ENCODE measurements at regions not wholly inside any gene's neighbourhood (a gene's known extent, or its start where the extent isn't known, plus 50 kb on each side); places are given as distances from the start of the nearest gene placed in this dataset.

DNA sequence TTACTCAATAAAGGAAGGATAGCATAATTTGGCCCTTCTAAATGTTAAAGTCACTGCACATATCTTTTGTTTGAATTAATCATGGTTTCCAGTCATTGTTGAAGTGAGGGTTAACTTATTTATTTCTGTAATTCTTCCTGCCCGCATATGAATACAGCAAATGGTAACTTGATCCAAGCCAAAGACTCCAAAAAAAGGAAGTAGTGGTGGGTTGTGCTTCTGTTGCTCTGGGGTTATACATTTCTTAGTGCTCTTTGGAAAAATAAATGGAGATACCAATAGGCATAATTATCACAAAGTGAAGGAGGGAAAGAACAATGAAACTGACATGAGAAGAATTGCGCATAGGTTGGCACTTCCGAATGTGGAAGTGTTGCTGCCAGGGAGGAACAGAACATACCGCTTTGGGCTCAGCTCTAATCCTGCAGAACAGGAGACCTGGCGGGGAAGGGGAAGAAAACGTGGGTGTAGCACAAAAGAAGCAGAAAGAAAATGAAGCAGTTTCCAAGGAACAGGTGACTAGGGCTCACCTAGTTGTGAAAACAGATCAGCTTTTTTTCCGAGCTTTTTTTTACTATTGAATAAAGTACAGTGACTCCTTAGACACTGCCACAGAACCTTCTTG lies 69.7 kb upstream of the TAF11L2 start:
- Histone ChIP-seq H3K9ac (no peak overlapping the region), H3K27me3 (ENCODE audit: control insufficient read depth, insufficient read depth, low read length) (no peaks in the 10 kb centered on the region), H3K79me2 (no peaks in the 10 kb centered on the region), H3K9me3 (ENCODE audit: control insufficient read depth, low read length) (no peaks in the 10 kb centered on the region), H3K36me3 (ENCODE audit: control insufficient read depth, insufficient read depth, low read length) (no peaks in the 10 kb centered on the region), H3K4me1 (peaks cover 46% of the 10 kb centered on the region), H3K4me3 (ENCODE audit: low read depth, low read length) (no peak overlapping the region), H3K27ac (peak overlapping the region; percentile 55), H2AFZ (peak overlapping the region; percentile 57), H3K4me2 (ENCODE audit: low read length) (peak overlapping the region; percentile 8)
- TF ChIP-seq, protein P1, sequence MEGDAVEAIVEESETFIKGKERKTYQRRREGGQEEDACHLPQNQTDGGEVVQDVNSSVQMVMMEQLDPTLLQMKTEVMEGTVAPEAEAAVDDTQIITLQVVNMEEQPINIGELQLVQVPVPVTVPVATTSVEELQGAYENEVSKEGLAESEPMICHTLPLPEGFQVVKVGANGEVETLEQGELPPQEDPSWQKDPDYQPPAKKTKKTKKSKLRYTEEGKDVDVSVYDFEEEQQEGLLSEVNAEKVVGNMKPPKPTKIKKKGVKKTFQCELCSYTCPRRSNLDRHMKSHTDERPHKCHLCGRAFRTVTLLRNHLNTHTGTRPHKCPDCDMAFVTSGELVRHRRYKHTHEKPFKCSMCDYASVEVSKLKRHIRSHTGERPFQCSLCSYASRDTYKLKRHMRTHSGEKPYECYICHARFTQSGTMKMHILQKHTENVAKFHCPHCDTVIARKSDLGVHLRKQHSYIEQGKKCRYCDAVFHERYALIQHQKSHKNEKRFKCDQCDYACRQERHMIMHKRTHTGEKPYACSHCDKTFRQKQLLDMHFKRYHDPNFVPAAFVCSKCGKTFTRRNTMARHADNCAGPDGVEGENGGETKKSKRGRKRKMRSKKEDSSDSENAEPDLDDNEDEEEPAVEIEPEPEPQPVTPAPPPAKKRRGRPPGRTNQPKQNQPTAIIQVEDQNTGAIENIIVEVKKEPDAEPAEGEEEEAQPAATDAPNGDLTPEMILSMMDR (IDR thresholded peaks at IDR 0.05): no peak

DNA sequence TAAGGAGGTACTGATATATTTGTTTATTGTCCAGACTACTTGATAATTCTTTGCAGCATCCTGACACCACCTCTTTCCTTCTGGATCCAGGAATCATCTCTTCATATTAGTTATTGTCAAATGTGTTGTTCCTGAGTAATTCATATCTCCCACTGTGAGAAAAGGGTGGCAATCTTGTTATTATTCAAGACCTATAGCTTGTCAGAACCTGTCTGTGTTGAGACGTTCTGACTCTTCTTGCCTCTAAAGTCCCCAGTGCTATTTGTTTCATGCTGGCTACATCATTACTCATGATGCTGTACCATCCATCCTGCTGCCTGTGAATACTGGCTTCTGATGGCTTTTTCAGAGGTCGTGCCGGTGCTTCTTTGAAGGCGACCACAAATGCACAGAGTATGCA lies 68.7 kb upstream of the TAF11L2 start:
- Histone ChIP-seq H3K27ac (peak overlapping the region; percentile 55), H3K4me2 (ENCODE audit: low read length) (no peak overlapping the region), H3K4me1 (peaks cover 56% of the 10 kb centered on the region), H3K27me3 (ENCODE audit: control insufficient read depth, insufficient read depth, low read length) (no peaks in the 10 kb centered on the region), H3K79me2 (no peaks in the 10 kb centered on the region), H3K4me3 (ENCODE audit: low read depth, low read length) (no peak overlapping the region), H3K36me3 (ENCODE audit: control insufficient read depth, insufficient read depth, low read length) (no peaks in the 10 kb centered on the region), H2AFZ (no peak overlapping the region), H3K9ac (no peak overlapping the region), H3K9me3 (ENCODE audit: control insufficient read depth, low read length) (no peaks in the 10 kb centered on the region)
- TF ChIP-seq, protein P1 (IDR thresholded peaks at IDR 0.05): no peak

GRCh38 chr5:17430241-17430640 lies 67.8 kb upstream of the TAF11L2 start:
- Histone ChIP-seq H3K27me3 (ENCODE audit: control insufficient read depth, insufficient read depth, low read length) (no peaks in the 10 kb centered on the region), H3K27ac (peak overlapping the region; percentile 39), H3K4me1 (peaks cover 57% of the 10 kb centered on the region), H3K4me3 (ENCODE audit: low read depth, low read length) (no peak overlapping the region), H3K4me2 (ENCODE audit: low read length) (peak overlapping the region; percentile 23), H3K9ac (no peak overlapping the region), H3K9me3 (ENCODE audit: control insufficient read depth, low read length) (no peaks in the 10 kb centered on the region), H2AFZ (peak overlapping the region; percentile 52), H3K36me3 (ENCODE audit: control insufficient read depth, insufficient read depth, low read length) (no peaks in the 10 kb centered on the region), H3K79me2 (no peaks in the 10 kb centered on the region)
- TF ChIP-seq, protein P1 (IDR thresholded peaks at IDR 0.05): no peak

DNA sequence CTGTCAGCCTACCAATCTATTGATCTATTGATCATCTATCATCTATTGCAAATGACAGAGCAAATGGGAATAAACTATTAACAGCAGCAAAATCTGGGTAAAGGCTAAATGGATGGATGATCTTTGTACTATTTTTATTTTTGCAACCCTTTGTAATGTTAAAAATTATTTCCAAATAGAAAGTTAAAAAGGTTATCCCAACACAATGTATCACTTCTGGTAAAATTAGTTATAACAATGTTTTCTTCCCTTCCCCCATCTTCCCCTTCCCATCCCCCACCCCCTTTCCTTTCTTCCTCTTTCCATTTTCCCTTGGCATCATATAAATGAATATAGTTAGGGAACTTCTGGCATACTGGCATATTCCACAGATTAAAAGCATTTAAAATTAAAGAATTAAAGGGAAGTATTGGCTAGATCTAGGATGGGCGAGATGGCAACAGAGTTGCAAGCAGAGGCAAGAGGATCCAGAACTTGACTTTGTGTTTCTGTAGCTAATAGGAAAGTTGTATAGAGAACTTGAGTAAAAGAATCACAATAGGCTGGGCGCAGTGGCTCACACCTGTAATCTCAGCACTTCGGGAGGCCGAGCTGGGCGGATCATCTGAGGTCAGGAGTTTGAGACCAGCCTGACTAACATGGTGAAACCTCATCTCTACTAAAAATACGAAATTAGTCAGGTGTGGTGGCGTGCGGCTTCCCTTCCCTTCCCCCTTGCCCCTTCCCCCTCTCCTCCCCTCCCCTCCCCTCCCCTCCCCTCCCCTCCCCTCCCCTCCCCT lies 66.6 kb upstream of the TAF11L2 start:
- no peak overlapping the region for H3K4me2 ChIP-seq (ENCODE audit: low read length)
- no peak overlapping the region for H3K9ac ChIP-seq
- H3K79me2 ChIP-seq: no peaks in the 10 kb centered on the region
- TF ChIP-seq, protein P1 (IDR thresholded peaks at IDR 0.05): no peak
- no peak overlapping the region for H3K27ac ChIP-seq
- peaks cover 51% of the 10 kb centered on the region for H3K4me1 ChIP-seq
- H2AFZ ChIP-seq: no peak overlapping the region
- no peaks in the 10 kb centered on the region for H3K36me3 ChIP-seq (ENCODE audit: control insufficient read depth, insufficient read depth, low read length)
- H3K4me3 ChIP-seq (ENCODE audit: low read depth, low read length): no peak overlapping the region
- no peaks in the 10 kb centered on the region for H3K9me3 ChIP-seq (ENCODE audit: control insufficient read depth, low read length)
- H3K27me3 ChIP-seq (ENCODE audit: control insufficient read depth, insufficient read depth, low read length): no peaks in the 10 kb centered on the region
